Transverse colon (tissue), 4 donors: ENCODE measurements at regions not wholly inside any gene's neighbourhood (a gene's known extent, or its start where the extent isn't known, plus 50 kb on each side); places are given as distances from the start of the nearest gene placed in this dataset.

ENCODE experiments used
- DNase-seq: peaks from one replicate; pipeline ENCODE4 v3.0.0-alpha.2; 2019
- H3K27ac ChIP-seq, 4 donors: fragments of 200-600 bp; sonication (generic); 2 replicates each; pipeline ENCODE4 v1.5.1; 2016 to 2018; ENCODE audit warnings: inconsistent platforms in 4 of 4
- H3K27me3 ChIP-seq: fragments of 200-600 bp; sonication (generic); 2 replicates; pipeline ENCODE4 v1.5.1; 2017; ENCODE audit warnings: inconsistent platforms
- H3K36me3 ChIP-seq, 4 donors: fragments of 200-600 bp; sonication (generic); 2 replicates each; pipeline ENCODE4 v1.5.1; 2017 to 2019; ENCODE audit warnings: inconsistent platforms in 4 of 4
- H3K4me1 ChIP-seq, 4 donors: fragments of 200-600 bp; sonication (generic); 2 replicates each; pipeline ENCODE4 v1.5.1; 2017 to 2020; ENCODE audit warnings: inconsistent platforms in 4 of 4
- H3K4me3 ChIP-seq, 4 donors: fragments of 200-600 bp; sonication (generic); 1 replicate in 1 of 4; 2 replicates in 3 of 4; pipeline versions ENCODE4 v1.5.1 to v1.6.1; 2017 to 2019; ENCODE audit warnings: inconsistent platforms in 4 of 4
- H3K9me3 ChIP-seq, 2 donors: fragments of 200-600 bp; sonication (generic); 2 replicates each; pipeline ENCODE4 v1.5.1; 2017 to 2019; ENCODE audit warnings: inconsistent platforms in 2 of 2
- EP300 ChIP-seq: sonication (generic); formaldehyde crosslinking; IDR thresholded peaks from one replicate; pipeline ENCODE4 v1.6.1; 2017; ENCODE audit warnings: antibody characterized with exemption, low read depth
- POLR2A ChIP-seq: fragments of 450-650 bp; IDR thresholded peaks from one replicate; pipeline ENCODE4 v1.6.1; 2016; ENCODE audit warnings: antibody characterized with exemption, mild to moderate bottlenecking, moderate library complexity
- POLR2AphosphoS5 ChIP-seq, 3 donors: sonication (generic); formaldehyde crosslinking; IDR thresholded peaks; one replicate each; pipeline ENCODE4 v1.6.1; 2016; ENCODE audit warnings: antibody characterized with exemption in 3 of 3
- WGBS, 2 donors: methylation state at CpG; one replicate each; pipeline ENCODE4 v1.1.5; 2018; ENCODE audit warnings: low coverage in 1 of 2; 5-methylcytosine and 5-hydroxymethylcytosine counted together
- in situ Hi-C, 4 donors: fragments of 200-750 bp; cut with MboI; loops; one replicate each; pipeline versions ENCODE4 v1.15.0 to v1.15.1; 2017; ENCODE audit warnings: low sequenced_read_pairs in 3 of 4, low pct_ligation_motif_present in 1 of 4, low pct_unique_long_range_greater_than_20kb in 1 of 4
- intact Hi-C: fragments of 100-400 bp; cut with DNase I; formaldehyde crosslinking; loops from one replicate; pipeline ENCODE4 v1.15.1; 2023; ENCODE audit warnings: low total_unique reads
- TF ChIP-seq, protein P1 (sequence below), 5 experiments: fragments of 200-600 bp in 3 of 5; fragments of 450-650 bp in 2 of 5; sonication (generic) in 3 of 5; IDR thresholded peaks; 1 replicate in 2 of 5; 2 replicates in 3 of 5; pipeline ENCODE4 v1.5.1; 2016 to 2017; ENCODE audit warnings: antibody characterized with exemption in 5 of 5, inconsistent platforms in 3 of 5, mild to moderate bottlenecking in 2 of 5, moderate library complexity in 1 of 5

DNA sequence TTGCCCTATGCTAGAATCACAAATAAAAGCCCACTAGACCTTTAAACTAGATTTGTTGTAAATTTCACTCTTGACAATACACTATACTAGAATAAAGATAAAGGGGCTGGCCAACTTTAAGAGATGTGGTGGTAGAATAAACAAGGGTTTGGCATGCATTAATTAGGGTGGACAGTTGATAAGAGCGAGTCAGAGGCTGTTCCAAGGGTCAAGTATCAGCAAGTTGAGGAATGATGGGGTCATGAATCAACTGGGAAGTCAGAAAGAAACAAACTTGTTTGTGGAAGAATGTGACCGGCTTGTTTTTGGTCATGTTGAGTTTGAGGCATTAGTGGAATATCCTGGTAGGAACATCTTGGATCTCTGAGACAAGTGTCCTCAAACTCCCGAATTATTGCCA, 398.3 kb upstream of the TNP1 start:
- Histone ChIP-seq H3K27ac (no peak overlapping the region), H3K9me3 (no peaks in the 10 kb centered on the region), H3K4me1 (peaks cover 0 to 6% (median 2%) of the 10 kb centered on the region in 4 donors), H3K4me3 (no peak overlapping the region), H3K27me3 (no peaks in the 10 kb centered on the region), H3K36me3 (no peaks in the 10 kb centered on the region)
- no peak for DNase-seq
- intact Hi-C loops (no loop called here), in situ Hi-C loops (no loop called here)
- TF ChIP-seq EP300 (no peak), POLR2AphosphoS5 (IDR thresholded peaks at IDR 0.05) (no peak), POLR2A (no peak)
- TF ChIP-seq, protein P1, sequence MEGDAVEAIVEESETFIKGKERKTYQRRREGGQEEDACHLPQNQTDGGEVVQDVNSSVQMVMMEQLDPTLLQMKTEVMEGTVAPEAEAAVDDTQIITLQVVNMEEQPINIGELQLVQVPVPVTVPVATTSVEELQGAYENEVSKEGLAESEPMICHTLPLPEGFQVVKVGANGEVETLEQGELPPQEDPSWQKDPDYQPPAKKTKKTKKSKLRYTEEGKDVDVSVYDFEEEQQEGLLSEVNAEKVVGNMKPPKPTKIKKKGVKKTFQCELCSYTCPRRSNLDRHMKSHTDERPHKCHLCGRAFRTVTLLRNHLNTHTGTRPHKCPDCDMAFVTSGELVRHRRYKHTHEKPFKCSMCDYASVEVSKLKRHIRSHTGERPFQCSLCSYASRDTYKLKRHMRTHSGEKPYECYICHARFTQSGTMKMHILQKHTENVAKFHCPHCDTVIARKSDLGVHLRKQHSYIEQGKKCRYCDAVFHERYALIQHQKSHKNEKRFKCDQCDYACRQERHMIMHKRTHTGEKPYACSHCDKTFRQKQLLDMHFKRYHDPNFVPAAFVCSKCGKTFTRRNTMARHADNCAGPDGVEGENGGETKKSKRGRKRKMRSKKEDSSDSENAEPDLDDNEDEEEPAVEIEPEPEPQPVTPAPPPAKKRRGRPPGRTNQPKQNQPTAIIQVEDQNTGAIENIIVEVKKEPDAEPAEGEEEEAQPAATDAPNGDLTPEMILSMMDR (IDR thresholded peaks at IDR 0.05) = no peak
- 40 to 59% methylated on average over 3 of the region's 3 CpGs for WGBS, 2 donors

DNA sequence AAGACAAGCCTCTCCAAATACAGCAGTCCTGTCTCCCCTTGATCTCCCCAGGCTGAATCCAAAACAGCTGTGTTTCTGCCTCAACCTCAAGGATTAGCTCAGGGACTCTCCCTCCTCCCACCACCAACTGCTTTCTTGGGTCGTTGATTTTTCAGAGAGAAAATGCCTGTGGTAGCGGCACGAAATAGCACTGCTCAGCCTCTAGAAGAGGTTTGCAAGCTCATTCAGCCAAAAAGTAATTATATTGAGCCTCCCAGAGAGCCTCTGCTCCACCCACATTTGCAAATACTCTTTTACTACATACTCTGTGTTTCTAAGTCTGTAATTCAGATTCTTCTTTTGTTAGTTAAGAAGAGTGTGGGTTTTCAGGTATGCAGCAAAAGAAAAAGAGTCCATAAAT, 396.4 kb upstream of the TNP1 start:
- Histone ChIP-seq H3K27me3 (no peaks in the 10 kb centered on the region), H3K36me3 (no peaks in the 10 kb centered on the region), H3K4me3 (no peak overlapping the region), H3K9me3 (no peaks in the 10 kb centered on the region), H3K27ac (no peak overlapping the region), H3K4me1 (peaks cover 0 to 6% (median 2%) of the 10 kb centered on the region in 4 donors)
- TF ChIP-seq, protein P1 (IDR thresholded peaks at IDR 0.05) = no peak
- TF ChIP-seq POLR2AphosphoS5 (IDR thresholded peaks at IDR 0.05) (no peak), POLR2A (no peak), EP300 (no peak)
- 38% methylated on average over 3 of the region's 3 CpGs; no CpG with 5 or more reads in 1 of the 2 donors for WGBS, 2 donors
- intact Hi-C loops = no loop called here
- in situ Hi-C loops = no loop called here
- DNase-seq = no peak

DNA sequence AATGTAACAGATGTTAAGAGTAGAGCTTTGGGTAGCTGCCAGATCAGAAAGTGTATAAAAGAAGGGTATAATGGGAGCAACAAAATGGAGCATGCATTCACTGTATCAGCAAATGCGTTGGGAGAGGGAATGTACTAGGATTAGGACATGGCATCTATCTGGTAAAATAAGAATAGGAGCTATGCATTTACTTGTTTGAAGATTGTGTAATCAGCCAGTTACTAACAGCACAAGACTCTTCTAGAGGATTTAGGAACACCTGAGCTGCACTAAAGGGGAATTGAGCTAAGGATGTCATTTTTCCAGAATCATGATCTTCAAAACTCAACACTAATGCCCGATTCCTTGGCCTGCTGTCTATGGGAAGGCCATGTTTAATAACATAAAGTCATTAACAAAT, 394.2 kb upstream of the TNP1 start:
- Histone ChIP-seq H3K27ac (no peak overlapping the region), H3K4me1 (peaks cover 0 to 13% (median 6%) of the 10 kb centered on the region in 4 donors), H3K4me3 (no peak overlapping the region), H3K36me3 (no peaks in the 10 kb centered on the region), H3K27me3 (no peaks in the 10 kb centered on the region), H3K9me3 (no peaks in the 10 kb centered on the region)
- TF ChIP-seq, protein P1 (IDR thresholded peaks at IDR 0.05) = no peak
- no peak for TF ChIP-seq EP300
- TF ChIP-seq POLR2AphosphoS5 (IDR thresholded peaks at IDR 0.05) = no peak
- no peak for TF ChIP-seq POLR2A
- WGBS, 2 donors = 83 to 87% methylated on average over 1 to 2 of the region's 2 CpGs
- in situ Hi-C loops = no loop called here
- DNase-seq = no peak
- intact Hi-C loops = no loop called here

DNA sequence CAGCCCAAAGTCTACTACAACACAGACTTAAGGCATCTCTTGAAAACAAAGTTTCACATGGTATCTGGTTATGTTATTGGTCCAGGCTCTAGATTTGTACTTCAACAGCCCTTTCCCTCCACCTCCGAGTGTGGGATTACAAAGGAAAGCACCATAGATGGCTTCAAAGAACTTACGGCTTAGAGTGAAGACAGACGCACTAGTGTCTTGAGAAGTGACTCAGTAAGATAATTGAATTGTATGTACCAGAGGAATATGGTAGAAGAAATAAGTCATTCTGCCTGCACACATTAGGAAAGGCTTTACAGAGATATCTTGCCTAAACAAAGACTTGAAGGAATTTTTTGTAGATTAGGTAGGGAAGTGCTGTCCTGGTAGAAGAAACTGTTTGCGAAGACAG, 392.3 kb upstream of the TNP1 start:
- H3K27me3 ChIP-seq = no peaks in the 10 kb centered on the region
- H3K27ac ChIP-seq = peak overlapping the region in 2 of 4 donors; percentile 87
- intact Hi-C loops = no loop called here
- no peaks in the 10 kb centered on the region for H3K9me3 ChIP-seq
- TF ChIP-seq, protein P1 (IDR thresholded peaks at IDR 0.05) = no peak
- TF ChIP-seq EP300 (no peak), POLR2A (no peak)
- H3K36me3 ChIP-seq = no peaks in the 10 kb centered on the region
- WGBS, 2 donors = 82 to 88% methylated on average over 4 of the region's 4 CpGs
- H3K4me1 ChIP-seq = peaks cover 3 to 27% (median 14%) of the 10 kb centered on the region in 4 donors
- H3K4me3 ChIP-seq = no peak overlapping the region
- DNase-seq = no peak
- in situ Hi-C loops = no loop called here
